GM19240 (cell line): ENCODE measurements at regions not wholly inside any gene's neighbourhood (a gene's known extent, or its start where the extent isn't known, plus 50 kb on each side); places are given as distances from the start of the nearest gene placed in this dataset.
"Not testable (repeated sequence)": the region's sequence is repeated elsewhere in the genome, so short reads cannot be mapped to it uniquely, and the experiment has no call there.

ENCODE experiments used
- DNase-seq: peaks from one replicate; pipeline ENCODE4 v3.0.0; 2011; ENCODE audit warnings: low spot score; ENCODE audit not compliant: insufficient read length

DNA sequence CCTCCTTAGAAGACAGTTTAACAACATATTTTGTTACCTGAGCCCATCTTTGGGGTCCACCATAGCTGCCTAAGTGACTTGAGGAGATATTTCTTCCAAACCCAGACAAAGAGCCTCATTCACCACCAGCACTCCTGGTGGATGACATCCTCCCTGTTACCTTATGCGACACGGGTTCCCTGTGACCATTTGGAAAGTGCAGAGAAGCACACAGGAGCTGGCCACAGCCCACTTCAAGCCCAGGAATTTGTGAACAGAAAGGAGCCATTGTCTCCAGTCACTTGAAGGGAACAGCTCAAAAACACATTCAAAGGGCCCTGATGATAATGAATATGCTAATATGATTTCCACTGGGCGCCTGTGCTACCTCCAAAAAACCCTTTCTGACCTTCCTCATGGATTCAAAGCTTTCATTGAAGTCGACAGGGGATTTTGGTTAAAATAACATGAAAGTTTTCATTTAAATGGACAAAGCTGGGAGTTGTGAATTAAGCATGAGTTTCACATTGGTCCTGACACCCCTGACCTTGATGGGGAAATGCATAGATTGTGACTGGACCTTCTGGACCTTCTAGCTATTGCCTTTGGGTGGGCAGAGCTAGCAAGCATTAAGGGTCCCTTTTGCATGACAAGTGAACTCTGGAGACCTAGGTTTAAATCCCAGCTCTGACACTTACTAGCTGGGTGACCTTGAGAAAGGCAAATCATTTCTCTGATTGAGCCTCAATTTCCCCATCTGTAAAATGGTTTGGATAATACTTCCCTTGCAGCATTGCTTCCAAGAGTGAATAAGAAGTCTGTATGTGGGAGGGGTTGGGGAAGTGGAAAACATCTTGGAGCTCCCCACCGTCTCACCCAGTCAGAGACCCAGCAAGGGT is 83.3 kb upstream of the SIRPA start:
- no peak for DNase-seq

DNA sequence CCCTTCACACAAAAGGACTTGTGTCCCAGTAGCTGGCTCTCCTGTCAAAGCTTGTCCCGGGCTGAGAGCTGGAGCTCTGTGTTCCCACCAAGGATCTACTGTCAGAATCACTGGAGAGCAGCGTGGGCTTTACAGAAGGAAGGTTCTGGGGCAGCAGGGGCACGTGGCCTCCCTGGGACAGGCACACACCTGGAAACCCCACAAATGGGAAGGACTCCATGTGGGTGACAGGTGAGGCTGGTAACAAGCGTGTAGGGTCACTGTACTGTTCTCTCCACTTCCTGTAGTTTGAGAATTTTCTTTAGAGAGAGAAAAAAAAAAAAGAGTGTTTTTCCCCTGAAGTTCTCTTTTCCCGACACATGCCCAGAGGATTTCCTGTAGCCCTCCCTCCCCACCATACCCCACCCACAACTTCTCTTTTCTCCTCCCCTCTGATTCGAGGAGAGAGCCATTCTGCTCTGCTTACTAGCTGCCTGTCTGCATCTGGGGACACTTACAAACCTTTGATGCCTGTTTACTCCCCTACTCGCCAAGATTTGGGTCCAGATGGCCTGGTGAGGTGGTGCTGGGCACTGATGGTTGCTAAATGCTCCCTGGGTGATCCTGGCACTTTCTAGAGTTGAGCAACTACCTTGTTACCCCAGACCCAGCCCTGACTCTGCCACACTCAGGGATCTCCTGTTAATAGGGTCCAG is 84.1 kb upstream of the SIRPA start:
- DNase-seq = no peak

DNA sequence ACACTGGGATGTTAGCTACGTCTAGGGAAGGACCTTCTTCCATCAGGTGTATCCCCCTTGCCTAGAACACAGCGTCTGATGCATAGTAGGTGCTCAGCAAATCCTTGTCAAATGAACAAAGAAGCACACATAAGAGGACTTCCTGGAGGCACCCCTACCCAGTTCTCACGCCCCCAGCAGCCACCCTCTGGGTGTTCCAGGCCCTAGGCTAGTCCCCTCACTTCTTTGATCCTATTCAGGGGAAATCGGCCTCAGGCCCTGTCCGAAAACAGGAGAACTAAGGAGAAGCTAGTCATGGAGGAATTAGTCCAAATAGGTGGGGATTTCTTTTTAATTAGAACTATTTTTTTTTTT is 84.7 kb upstream of the SIRPA start:
- DNase-seq = no peak

DNA sequence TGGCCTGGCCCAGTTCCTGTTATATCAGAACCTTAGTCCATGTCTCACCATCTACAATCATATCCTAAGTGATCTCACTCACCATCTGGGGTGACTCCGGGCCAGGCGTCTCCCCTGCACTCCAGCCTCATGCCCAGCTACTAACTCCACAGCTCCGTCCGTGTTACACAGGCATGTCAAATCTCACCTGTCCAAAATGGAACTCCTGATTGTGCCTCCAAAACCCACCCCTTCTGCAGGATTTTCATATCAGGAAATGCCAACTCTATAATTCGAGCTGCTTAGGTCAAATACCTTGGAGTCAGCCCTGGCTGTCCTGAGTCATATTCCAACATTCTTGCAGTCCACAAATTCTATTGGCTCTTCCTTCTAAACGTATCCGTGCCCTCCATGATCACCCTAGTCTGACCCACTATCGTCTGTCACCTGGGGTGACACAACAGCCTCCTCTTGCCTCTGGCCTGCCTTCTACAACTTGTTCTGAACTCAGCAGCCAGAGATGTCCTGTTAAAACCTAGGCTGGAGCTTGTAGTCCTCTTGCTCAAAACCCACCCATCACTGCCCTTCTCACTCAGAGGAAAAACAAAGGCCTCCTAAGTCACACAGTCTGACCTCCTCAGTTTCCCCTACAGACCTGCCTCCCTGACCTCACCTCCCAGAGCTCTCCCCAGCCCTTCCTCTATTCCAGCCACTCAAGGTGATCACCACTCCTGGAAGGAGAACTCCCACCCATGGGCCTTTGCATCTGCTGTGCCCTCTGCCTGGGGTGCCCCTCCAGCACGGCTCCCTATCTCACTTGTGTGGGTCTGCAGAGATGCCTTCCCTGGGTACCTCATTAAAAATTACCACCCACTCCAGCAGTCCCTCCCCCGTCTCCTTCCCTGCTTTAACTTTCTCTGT is 85.3 kb upstream of the SIRPA start:
- no peak for DNase-seq

DNA sequence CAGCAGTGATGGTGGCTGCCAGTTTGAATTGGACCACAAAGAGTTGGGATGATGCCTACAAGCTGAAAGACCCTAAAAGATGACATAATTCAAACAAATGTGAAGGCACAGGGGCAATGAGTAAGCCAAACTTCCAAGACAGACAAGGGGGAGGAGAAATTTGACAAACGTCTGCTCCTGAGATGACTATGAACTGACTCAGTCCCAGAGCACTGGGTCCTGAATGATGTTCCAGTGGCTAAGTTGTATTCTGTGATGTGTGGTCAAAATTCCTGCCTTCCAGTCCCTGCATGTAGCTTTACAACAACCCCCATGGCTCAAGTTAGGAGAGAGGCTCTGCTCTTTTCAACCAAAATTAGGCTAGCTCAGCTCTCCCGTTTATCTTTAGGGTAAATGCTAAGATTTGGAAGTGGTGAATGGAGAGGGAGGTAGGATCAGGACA is 86.1 kb upstream of the SIRPA start:
- no peak for DNase-seq

DNA sequence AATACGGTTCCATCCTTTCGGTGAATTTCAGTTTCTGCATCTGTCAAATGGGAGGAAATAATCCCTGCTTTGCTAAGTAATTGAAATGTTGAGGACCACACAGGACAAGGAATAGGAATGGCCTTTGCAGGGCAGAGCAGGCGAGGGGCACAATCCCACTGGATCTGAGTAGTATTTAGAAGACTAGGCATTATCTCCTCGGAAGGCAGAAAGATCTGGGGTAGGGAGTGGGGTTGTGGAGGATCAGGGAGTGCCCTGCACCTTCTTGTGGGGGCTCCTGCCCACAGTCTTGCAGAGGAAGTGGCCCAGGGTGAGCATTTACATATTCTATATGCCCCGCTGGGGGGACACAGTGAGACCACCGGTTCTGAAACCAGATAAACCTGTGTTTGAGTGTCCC is 87.1 kb upstream of the SIRPA start:
- DNase-seq = no peak

DNA sequence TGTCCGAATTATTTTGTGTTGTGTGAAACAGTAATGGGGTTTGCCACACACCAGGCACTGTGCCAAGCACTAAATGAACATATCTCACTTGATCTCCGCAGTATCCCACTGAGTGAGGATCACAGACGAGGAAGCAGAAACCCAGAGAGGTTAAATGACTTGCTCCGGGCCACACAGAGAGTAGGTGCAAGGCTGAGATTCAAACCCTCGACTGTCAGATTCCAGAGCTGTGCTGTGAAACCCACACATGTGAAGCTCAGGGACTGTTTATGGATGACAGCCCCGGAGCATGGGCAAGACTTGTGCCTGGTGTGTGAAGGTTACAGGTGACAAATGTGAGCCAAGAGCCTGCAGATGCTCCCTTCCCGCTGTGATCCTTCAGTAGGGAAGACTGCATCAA is 87.8 kb upstream of the SIRPA start:
- DNase-seq = no peak

DNA sequence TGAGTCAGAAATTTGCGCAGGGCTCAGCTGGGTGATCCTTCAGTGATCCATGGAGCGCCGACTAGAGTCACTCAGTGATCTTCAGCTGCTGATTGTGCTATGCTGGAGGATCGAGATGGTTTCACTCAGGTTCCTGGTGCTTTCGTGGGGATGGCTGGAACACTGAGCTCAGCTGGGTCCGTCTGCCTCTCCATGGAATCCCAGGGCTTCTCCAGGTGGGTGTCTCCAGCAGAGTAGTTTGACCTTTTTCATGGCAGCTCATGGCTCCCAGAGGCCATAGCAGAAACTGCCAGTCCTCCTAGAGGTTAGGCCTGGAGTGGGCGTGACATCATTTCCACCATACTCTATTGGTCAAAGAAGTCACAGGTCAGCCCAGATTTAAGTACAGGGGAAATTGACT is 88.8 kb upstream of the SIRPA start:
- no peak for DNase-seq

DNA sequence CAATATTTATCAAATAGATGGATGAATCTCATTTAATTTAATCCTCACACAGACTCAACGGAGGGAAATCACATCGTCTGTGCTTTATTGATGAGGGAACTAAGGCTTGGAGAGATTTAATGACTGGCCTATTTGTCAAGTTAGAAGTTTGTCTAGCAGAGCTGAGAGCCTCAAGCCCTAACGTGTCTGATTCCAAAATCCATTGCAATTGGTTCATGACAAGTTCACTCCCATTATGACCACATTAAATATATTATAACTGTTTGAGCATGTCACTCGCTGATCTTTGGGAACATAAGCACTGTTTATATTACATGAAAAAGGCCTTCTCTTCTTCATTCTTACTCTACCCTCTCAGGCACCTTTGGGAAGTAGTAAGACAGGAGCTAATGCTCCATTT is 89.4 kb upstream of the SIRPA start:
- no peak for DNase-seq

DNA sequence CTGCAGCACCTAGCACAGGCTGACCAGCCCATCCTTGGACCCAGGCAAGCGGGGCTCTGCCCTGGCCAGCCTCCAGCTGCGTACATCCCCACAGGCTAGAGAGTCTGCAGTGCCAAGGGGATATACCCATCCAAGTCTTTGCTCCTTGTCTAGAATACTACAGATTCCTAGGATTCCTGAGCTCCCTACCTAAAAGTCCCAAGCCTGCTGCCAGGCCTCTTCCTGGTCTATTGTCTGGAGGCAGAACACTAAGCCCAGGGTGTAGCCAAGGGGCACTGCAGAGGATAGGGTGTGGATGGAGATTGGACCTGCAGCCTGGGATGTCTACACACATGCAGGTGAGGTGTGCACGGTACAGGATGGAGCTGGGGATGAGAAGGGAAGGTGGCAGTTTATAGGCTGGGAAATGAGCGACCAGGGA is 90.0 kb upstream of the SIRPA start:
- no peak for DNase-seq

DNA sequence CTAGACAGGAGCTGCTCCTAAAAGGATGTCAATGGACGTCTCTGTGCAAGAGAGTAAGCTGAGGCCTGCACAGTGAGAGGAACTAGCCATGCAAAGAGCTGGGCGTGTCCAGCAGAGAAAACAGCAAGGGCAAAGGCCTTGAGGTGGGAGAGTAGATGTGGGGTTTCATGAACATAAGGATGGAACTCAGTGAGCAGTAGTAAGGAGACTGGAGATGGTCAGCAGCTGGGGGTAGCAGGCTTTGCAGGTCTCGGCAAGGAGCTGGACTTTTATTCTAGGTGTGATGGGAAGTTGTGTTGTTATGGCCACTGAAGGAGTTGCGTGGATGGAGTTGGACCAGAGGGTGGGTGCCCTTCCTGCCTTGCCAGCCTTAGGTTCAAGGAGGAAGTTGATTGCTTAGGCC is 90.7 kb upstream of the SIRPA start:
- no peak for DNase-seq

DNA sequence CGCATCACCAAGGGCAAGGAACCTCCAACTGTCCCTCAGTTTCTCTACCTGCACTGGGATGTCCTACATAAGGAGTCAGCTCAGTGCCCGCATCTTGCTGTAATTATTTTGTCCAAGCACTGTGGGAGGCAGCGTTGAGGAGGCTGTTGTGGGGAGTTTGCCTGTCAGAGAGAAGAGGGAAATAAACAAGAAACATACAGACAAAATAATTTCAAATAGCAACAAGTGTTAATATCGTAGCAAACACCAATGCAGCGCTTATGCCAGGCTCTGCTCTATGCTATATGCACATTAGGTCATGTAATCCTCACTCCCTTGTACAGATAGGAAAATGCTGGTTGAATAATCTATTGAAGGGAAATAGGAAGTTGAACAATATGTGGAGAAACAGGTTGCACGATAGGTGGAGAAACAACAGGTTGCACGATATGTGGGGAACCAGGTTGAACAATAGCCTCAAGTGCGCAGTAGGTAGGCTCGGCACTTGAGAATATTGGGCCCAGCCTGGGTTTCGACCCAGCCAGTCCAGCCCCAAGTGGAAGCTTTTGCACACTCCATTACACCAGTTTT is 91.2 kb upstream of the SIRPA start:
- no peak for DNase-seq

DNA sequence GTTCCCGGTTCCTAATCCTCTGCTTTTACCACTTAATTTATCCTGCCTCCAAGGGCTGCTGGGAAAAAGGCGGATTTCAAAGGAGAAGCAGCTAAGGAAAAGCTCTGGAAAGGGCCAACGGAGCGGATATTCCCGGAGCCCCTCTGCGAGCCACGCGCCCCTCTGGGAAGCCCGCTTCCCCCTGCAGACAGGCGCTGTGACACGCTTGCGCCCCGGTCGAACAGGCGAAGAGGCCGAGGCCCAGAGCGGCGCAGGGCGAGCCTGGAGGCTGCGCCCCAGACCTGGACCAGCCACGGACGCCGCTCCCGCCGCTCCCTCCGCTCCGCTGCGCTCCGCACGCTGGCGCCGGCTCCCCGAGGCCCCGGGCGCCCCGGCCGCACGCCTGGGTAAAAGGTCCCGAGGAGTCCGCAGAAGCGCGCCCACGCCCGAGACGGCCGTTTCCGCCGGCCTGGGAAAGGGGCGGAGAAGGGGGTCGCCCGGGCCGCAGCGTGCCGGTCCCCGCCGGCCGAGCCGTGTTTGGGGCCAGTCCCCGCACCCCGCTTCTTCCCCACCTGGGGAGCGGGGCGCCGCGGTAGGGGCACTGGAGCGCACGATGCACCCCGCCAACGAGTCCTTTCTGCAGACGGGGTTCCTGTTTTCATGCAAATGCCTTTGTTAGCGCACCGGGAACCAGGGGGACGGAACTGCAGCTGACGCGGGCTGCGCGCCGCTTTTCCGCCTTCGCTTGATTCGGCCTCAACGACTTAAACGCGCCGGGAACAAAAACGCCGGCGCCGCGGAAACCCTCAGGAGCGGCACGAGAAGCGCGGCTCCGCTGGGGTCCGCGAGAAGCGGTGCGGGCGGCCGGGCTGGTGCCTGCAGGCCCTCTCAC is 91.9 kb upstream of the SIRPA start:
- no peak for DNase-seq

DNA sequence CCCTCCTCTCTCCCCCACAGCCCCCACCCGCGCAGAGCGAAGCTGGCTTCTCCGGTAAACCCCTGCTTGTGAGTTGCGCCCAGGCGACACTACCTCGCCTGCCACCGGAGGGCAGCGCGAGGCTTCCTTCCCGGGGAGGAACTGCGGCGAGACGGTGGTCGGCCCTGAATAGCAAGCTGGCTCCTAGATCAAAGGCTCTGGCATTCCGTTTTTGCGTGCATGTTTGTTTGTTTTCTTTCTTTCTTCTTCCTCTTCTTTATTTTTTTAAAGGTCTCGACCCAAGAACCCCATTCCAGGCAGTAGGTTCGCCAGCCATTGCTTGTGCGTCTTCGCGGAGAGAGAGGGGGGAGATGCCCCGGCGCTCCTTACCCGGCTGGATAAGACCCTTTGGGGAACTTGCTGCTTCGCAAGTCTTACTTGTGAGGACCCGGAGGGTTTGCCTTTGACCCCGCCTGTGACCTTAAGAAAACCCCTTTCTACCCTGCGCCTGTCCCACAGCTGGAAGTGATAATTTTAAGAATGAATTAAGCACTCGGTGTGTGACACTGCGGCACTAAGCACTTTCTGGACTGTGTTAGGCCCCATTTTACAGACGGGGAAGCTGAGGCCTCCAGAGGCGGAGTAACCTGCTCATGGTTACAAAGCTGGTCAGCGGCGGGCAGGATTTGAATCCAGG is 92.7 kb upstream of the SIRPA start:
- DNase-seq = no peak

DNA sequence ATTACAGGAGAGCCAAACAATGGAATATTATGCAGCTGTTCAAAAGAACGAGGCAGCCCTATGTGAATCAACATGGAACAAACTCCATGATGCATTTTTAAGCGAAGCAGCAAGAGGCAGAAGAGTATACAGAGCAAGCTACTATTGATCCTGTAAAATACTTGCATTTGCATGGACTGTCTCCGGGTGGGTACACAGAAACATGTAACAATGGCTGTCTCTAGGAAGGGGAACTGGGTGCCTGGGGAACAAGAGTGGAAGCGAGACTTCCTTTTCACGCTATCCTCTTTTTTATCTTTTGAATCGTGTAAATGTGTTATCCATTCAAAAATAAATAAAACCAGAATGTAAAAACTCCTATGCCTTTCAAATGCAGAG is 93.3 kb upstream of the SIRPA start:
- no peak for DNase-seq

DNA sequence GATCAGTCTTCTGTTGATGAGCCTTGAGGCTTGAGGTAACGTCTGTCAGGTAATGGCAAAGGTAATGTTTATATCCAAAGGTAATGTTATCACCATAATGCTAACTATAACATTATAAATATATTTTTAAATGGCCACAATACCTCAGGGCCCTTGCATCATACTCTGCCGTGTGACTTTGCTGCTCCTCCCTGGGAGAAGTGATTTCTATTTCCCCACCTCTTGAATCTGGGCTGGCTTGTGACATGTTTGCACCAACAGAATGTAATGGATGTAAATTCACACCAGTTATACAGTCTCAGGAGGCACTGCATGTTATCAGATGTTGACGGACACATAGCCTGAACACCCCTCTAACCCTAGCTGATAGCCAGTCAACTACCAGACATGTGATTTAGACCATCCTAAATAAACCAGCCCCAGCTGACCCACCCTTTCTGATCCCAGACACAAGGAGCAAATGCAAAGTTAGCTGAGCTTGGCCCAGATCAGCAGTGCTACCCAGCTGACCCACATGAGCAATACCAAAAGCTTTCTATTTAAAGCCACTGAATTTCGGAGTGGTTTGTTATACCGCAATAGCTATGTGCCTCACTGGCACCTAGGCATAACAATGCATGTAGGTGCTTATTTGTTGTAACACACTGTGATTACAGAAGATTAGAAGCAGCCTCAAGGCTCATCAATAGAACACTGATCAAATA is 93.8 kb upstream of the SIRPA start:
- no peak for DNase-seq

DNA sequence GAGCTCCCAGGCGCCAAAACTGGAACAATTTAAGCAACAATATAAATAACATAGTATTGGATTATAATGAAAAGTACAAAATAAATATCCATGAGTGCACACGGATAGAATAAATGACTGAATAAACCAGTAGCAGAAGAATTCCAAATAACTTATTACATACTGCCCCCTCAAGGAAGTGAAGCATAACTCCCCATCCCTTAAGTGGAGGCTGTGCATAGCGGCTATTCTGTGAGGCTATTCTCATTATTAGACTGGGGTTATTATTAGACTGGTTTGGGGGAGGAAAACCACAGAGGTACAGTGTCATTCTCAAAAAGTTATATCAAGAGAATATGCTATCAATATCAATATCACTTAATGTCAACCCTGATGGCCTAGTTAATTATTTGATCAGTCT is 94.4 kb upstream of the SIRPA start:
- no peak for DNase-seq

DNA sequence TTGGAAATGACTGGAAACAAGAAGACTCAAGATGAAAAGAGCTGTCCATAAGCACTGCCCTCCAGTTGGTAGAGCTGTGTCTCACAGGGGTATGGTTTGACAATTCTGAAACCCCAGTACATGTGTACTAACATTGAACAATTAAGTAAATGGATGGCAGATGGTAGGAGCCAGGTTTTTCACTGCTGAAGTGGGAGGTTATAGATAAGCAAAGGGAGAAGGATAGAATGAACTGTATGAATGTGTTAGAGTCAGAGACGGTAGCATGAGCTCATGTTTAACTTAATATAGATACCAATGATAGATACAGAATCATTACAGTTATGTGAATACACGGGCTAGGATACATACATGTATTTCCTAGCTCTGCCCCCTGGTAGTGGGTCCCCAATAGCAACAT is 95.0 kb upstream of the SIRPA start:
- DNase-seq = no peak

DNA sequence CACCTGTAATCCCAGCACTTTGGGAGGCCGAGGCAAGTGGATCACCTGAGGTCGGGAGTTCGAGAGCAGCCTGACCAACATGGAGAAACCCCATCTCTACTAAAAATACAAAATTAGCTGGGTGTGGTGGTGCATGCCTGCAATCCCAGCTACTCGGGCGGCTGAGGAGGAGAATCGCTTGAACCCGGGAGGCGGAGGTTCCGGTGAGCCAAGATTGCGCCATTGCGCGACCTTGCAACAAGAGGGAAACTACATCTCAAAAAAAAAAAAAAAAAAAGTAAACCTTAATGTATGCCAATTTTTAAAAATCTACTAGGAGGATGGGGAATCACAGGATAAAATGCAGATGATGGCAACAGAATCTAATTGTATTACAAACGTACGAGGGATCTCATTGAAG is 95.5 kb upstream of the SIRPA start:
- not testable (repeated sequence) for DNase-seq

DNA sequence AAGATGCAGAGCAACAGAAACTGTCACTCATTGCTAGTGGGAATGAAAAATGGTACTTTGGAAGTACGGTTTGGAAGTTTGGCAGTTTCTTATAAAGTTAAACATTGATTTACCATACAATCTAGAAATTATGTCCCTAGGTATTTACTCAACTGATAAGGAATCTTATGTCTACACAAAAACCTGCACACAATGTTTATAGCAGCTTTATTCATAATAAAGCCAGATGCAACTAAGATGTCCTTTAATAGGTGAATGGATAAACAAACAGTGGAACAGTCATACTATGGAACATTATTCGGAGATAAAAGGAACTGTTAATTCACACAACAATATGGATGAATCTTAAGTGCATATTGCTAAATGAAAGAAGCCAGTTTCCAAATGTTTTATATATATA is 96.2 kb upstream of the SIRPA start:
- DNase-seq = no peak
